ENCODE measurements at regions not wholly inside any gene's neighbourhood (a gene's known extent, or its start where the extent isn't known, plus 50 kb on each side); places are given as distances from the start of the nearest gene placed in this dataset.
A peak's percentile ranks its signal among the peaks of the same experiment; 100 is the strongest.
"Not testable (repeated sequence)": the region's sequence is repeated elsewhere in the genome, so short reads cannot be mapped to it uniquely, and the experiment has no call there.

- DNase-seq (ENCODE audit: low spot score): no peak
Observed at GRCh38 chr2:217593732-217594131, 409.1 kb downstream of the TNS1 start.

- DNase-seq (ENCODE audit: low spot score): no peak
Observed at GRCh38 chr2:217588266-217588665, 414.5 kb downstream of the TNS1 start.

GRCh38 chr2:217585362-217585761 is 417.4 kb downstream of the TNS1 start:
- DNase-seq (ENCODE audit: low spot score): no peak

DNA sequence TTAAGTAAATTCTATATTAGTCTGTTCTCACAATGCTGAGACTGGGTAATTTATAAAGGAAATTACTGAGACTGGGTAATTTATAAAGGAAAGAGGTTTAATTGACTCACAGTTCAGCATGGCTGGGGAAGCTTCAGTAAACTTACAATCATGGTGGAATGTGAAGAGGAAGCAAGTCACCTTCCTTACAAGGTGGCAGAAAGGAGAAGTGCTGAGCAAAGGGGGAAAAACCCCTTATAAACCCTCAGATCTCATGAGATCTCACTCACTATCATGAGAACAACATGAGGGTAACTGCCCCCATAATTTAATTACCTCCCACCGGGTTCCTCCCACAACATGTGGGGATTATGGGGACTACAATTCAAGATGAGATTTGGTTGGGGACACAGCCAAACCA is 422.4 kb downstream of the TNS1 start:
- DNase-seq (ENCODE audit: low spot score): not testable (repeated sequence)

GRCh38 chr2:217573571-217573970 is 429.2 kb downstream of the TNS1 start:
- DNase-seq (ENCODE audit: low spot score): no peak

DNA sequence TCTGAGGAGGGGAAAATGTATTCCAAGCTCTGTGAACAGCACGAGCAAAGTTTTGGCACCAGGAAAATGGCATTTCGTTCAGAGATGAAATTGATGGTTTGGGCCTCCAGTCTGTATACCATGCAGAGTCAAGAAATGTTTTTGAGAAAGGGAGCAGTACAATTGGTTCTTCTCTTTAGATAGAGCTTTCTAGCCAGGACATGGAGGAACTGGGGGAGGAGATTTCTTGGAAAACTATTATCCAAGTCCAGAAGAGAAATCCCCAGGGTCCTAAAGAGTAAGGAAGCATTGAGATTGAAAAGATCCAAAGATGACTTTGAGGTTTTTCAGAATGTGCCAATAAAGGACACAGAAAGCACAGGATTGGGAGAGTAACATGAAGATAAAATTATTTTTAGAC is 432.4 kb downstream of the TNS1 start:
- no peak for DNase-seq (ENCODE audit: low spot score)

- DNase-seq (ENCODE audit: low spot score): peak; percentile 8
Observed at GRCh38 chr2:217568289-217568971, 434.4 kb downstream of the TNS1 start.

GRCh38 chr2:217563565-217563964 is 439.2 kb downstream of the TNS1 start:
- no peak for DNase-seq (ENCODE audit: low spot score)

DNA sequence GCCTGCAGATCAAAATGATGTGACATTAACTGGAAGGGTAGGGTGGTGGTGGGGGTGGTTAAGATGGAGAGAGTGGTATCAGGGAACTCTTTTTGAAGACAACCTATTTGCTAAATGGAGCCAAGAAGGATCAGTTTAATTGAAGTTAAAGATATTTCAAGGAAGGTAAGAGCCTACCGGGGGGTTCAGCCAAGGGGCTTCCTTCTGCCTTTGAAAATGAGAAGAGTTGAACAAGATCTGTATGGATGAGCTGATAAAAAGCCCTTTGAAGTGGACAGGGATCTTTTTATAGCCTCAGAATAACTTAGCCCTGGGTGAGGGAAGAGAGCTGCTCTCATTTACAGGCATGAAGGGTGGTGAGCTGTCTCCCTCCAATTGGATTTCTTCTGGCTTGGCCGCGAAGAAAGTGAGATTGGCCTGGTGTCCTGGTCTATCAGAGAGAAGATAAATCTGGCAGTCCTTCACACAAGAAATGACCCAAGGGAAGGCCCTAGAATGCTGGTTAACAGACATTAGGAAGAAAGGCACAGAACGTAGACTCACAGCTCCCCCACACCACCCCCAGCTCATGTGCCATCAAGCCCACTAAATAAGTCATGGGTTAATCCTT is 439.8 kb downstream of the TNS1 start:
- DNase-seq (ENCODE audit: low spot score): no peak

DNA sequence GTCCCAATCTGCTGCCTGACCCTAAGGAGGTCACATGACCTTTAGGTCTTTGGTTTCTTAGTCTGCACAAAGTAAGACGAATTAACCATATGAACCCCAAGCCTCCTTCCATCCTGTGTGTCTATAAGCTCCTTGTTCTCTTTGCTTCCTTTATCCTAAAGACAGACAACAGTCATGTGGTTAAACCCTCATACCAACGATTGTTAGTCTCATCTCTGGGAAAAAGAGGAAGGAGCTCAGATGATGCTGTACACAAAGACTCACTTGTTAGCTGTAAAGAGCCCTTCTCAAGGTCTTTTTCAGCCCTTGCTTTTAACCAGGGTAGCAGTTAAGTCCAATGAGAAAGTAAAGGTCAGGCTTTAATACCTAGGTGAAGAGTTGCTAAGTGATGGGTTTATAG is 443.7 kb downstream of the TNS1 start:
- DNase-seq (ENCODE audit: low spot score): no peak

DNA sequence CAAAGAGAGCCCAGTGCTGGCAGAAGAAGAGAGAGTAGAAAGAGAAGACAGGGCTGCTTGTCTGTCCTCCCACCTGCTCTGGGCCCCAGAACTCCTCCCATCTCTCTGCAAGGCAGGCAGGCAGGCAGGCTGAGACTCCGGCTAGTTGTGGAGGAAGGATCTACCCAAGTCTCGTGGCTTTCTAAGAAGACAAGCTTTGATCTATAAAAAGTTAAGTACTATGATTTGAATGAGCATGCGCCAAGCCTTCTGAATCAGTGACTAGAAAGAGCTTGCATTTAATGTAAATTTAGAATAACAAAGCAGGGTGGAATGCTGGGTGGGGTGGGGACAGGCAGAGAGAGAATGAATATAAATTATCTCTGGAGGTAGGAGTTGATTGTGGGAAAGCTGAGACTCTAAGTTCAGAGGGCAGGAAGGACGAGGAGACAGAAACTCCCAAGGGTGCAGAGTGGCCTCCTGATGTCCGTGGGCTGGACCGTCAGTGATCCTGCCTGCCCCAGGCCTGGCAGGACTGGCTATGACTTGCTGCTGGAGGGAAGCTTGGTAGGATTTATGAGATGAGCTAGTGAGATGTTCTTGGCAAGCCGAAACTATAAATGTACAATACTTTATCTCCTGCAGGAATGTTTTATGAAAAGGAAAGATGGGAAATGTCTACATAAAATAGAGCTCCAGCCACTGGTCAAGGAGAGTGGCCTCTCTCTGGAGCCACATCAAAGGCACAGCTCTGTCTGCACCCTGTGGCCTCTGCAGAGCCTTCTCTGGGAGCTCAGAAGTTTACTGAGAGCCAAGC is 447.5 kb downstream of the TNS1 start:
- no peak for DNase-seq (ENCODE audit: low spot score)

- DNase-seq (ENCODE audit: low spot score): no peak
Observed at GRCh38 chr2:217553679-217554078, 449.1 kb downstream of the TNS1 start.

DNA sequence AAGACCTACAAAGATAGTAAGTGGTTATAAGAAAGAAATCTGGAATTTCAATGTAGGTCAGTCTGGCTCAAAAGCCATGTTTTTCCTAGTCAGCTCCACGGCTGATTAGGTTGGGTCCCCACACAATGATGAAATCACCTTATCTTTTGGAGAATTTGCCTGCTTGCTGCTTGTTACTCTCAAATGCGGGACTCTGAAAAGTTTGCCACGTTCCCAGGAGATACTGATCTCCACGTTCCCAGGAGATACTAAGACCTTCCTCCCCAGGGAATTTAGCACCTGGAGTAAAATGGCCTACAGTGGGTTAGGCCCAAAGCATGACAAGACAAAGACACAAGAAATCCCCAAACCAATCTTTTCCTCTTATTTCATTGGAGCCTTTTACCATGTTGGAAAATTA is 449.6 kb downstream of the TNS1 start:
- no peak for DNase-seq (ENCODE audit: low spot score)

GRCh38 chr2:217552081-217552480 is 450.7 kb downstream of the TNS1 start:
- DNase-seq (ENCODE audit: low spot score): no peak

GRCh38 chr2:217551252-217551899 is 451.4 kb downstream of the TNS1 start:
- no peak for DNase-seq (ENCODE audit: low spot score)

DNA sequence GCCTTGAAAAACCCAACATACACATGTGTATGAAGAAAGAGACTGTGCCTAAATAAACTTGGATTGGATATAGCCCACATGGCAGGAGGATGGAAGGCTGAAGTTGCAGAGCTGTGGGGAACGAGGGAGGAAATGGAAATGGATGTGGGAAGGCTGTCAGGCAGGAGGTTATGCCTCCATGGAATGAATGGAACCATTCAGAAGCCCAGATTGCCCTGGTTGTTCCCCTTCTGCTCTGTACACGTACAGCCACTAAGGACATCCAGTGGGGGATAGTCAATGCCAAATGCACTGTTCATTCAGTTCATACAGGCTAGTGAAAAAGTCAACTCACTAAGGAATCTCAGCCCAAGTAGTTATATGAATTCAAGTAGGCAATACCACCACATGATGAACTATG is 463.7 kb downstream of the TNS1 start:
- no peak for DNase-seq (ENCODE audit: low spot score)

GRCh38 chr2:217538719-217539118 is 464.1 kb downstream of the TNS1 start:
- no peak for DNase-seq (ENCODE audit: low spot score)

GRCh38 chr2:217535957-217536708 is 466.7 kb downstream of the TNS1 start:
- no peak for DNase-seq (ENCODE audit: low spot score)

DNA sequence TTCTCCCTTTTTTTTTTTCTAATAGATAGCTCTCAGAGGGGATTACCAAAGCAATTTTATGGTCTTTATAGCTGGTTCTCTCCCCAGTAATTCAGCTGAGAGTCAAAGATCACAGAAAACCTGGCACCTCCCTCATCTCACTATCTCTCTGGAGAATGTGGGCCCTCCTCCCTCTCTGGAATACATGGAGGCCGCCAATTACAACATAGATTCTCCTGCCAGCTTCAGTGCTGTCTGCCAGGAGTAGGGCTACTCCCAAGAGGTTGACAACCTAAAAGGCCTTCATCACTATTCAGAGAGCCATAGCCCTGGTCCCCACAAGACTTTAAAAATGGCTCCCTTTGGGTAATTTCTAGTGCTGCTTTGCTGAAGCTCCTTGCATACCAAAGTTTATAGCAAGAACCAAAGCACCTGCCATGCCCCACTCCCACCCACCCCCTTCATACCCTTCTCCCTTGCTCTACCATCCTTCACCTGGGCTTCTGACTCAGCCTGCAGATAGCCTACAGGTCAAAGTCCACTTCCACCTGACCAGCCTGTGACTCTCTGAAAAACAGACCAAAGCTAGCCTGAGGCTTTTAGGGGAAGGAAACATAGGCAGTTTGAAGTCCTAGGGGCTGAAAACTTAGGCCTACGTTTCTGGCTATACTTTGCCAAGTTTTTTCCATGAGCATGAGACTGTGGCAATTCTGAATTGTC is 472.3 kb downstream of the TNS1 start:
- no peak for DNase-seq (ENCODE audit: low spot score)

DNA sequence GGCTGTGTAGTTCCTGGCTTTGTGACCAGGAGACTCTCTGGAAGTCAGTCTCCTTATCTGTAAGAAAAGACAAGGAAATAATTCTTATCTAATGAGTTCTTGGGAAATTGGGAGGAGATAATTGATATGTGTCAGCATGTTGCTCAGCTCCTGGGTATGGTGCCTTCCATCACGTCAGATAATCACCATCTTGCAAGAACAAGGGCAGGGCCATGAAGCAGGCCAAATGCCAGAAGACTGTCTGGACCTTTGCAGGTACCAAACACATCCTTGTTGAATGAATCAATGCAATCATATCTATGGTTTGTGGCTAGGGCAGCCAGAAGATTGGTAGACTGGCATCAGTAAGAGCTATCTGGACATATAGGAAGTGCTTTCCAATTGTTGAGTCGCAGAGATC is 473.5 kb downstream of the TNS1 start:
- no peak for DNase-seq (ENCODE audit: low spot score)

DNA sequence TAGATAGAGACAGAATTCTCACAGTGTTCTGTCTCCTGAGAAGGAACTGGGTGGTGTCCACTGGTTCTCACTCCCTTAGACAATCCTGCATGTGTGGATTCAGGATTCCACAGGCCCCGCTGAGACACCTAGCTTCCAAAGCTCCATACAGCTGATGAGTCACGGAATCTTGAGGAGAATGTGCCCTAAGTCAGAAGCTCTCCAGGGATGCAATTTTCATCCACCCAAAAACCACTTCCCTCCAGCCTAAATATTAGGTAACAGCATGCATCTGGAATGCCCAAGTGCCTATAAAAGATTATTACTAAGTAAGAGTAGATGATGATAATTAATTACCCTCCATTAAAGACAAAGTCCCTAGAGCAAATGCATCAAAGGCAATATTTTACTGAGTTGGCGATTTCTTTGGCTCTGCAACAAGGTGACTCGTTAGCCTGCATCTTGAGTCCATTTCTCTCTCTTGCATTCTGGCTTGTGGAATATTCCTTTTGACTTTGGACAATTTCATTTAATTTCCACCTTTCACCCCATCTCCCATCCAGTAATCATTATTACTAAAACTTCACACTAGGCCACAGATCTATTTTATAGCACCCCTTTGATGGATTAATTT is 475.1 kb downstream of the TNS1 start:
- no peak for DNase-seq (ENCODE audit: low spot score)
